ENCODE measurements at regions not wholly inside any gene's neighbourhood (a gene's known extent, or its start where the extent isn't known, plus 50 kb on each side); places are given as distances from the start of the nearest gene placed in this dataset.

GRCh38 chr6:126650931-126651330 is 311.0 kb downstream of the CENPW start:
- TF ChIP-seq CTCF (IDR thresholded peaks at IDR 0.05; ENCODE audit: low read length) (no peak), EZH2 (IDR thresholded peaks at IDR 0.05; ENCODE audit: borderline replicate concordance, low read length) (no peak)

Data from OCI-LY1 (cell line).